Fibroblast of the aortic adventitia (primary cell): ENCODE measurements at regions not wholly inside any gene's neighbourhood (a gene's known extent, or its start where the extent isn't known, plus 50 kb on each side); places are given as distances from the start of the nearest gene placed in this dataset.
"Not testable (repeated sequence)": the region's sequence is repeated elsewhere in the genome, so short reads cannot be mapped to it uniquely, and the experiment has no call there.

Experiments used
- DNase-seq: peaks from one replicate; pipeline ENCODE4 v3.0.0-alpha.2; 2010; ENCODE audit warnings: low read depth
- H3K4me3 ChIP-seq: 2 replicates; pipeline ENCODE4 v1.5.1; 2011; ENCODE audit warnings: low read depth, mild to moderate bottlenecking, control low read depth, low read length, moderate library complexity
- CTCF ChIP-seq: IDR thresholded peaks from 2 replicates; pipeline ENCODE4 v1.5.1; 2011; ENCODE audit warnings: mild to moderate bottlenecking, low read length, control low read depth, inconsistent platforms; ENCODE audit not compliant: insufficient read depth

DNA sequence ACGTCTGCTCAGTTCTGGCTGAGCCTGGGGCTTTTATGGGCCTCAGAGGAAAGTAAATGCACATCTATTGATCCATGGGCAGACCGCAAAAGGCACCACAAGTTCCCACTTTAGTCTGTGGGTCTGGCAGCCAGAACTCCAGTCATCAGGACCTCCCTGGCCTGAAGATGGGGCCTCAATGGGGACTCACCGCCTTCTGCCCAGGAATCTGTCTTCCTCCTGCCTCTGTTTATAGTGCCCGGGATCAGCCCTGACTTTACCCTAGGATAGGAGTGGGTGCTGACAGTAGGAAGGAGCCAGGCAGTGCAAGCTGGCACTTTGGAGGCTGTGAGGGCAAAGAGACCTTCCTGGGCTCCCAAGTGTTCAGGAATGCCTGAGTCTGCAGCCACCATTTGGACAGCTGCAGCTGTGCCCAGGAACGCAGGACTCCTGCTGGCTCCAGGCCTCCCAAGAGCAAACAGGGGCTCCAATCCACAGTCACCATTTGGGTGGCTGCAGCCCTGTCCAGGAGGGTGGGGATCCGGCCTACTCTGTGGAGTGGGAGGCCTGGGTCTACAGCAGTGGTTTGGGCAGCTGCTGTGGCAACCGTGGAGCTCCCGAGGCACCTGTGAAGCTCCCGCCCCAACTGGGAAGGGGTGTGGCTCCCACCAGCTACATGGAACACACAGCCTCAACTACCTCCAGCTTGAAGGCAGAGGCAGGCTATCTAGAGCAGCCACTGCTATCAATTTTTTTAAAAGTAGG is 1440.9 kb upstream of the ADGRL3 start:
- no peak for DNase-seq
- no peak overlapping the region for H3K4me3 ChIP-seq
- TF ChIP-seq CTCF: no peak

GRCh38 chr4:59762344-59762743 is 1437.8 kb upstream of the ADGRL3 start:
- H3K4me3 ChIP-seq: no peak overlapping the region
- DNase-seq: no peak
- no peak for TF ChIP-seq CTCF

- TF ChIP-seq CTCF: no peak
- DNase-seq: no peak
- no peak overlapping the region for H3K4me3 ChIP-seq
Measured at GRCh38 chr4:59770601-59771264, 1429.4 kb upstream of the ADGRL3 start.

DNA sequence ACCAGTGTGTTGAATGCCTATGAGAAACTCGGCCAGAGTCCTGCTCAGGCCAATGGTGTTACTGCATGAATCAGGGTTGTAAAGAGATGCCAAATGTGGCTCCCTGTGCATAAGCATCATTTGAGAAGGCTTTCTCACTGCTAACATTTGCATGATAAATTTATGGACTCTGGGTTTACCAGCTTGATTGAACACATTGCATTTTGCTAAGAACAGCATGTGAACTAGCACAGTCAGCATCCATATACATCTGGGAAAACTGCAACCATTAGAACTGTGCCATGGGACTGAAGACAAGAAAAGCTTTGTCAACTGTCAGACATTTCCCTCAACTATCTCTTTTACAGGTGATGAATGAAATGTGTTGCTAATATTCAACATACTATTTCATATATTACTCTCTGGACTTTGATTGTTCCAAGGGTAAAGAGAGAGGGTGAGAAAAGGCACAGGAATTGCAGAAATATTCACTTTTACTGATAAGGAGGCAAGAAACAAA is 1427.4 kb upstream of the ADGRL3 start:
- no peak for DNase-seq
- no peak for TF ChIP-seq CTCF
- no peak overlapping the region for H3K4me3 ChIP-seq

- H3K4me3 ChIP-seq, DNase-seq: not testable (repeated sequence)
Measured at GRCh38 chr4:59780271-59780670, 1419.9 kb upstream of the ADGRL3 start.

DNA sequence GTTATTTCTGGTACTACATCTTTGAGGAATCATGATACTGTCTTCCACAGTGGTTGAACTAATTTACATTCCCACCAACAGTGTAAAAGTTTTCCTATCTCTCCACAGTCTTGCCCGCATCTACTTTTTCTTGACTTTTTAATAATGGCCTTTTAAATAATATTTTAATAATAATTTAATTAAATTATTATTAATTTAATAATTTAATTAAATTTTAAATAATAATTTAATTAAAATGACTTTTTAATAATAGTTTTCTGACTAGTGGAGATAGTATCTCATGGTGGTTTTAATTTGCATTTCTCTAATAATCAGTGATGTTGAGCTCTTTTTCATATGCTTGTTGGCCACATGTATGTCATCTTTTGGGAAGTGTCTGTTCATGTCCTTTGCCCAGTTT is 1395.0 kb upstream of the ADGRL3 start:
- no peak overlapping the region for H3K4me3 ChIP-seq
- no peak for TF ChIP-seq CTCF

GRCh38 chr4:59814402-59815010 is 1385.6 kb upstream of the ADGRL3 start:
- no peak for DNase-seq

More for the DNA sequence above, 1395.0 kb upstream of the ADGRL3 start:
- no peak for DNase-seq

More at GRCh38 chr4:59814402-59815010, 1385.6 kb upstream of the ADGRL3 start:
- no peak for TF ChIP-seq CTCF
- H3K4me3 ChIP-seq: no peak overlapping the region
